K562 (cell line): ENCODE measurements at regions not wholly inside any gene's neighbourhood (a gene's known extent, or its start where the extent isn't known, plus 50 kb on each side); places are given as distances from the start of the nearest gene placed in this dataset.
A peak's percentile ranks its signal among the peaks of the same experiment; 100 is the strongest.

Source experiments
- ATAC-seq: fragments of 200-7000 bp; cut with Tn5 transposase; 3 replicates; pipeline ENCODE4 v1.9.1; 2020; ENCODE audit warnings: moderate library complexity
- BruUV-seq: library from RNA; stranded (reverse); fragments of 400-500 nt; replicated peaks from 2 replicates; lab custom pipeline; 2021; lab: Mats Ljungman, UMichigan
- CTCF ChIA-PET: fragments of 300-600 bp; formaldehyde crosslinking; extraction: SDS; loops from one replicate; lab custom pipeline; 2021; ENCODE audit warnings: low intra/inter-chr PET ratio; lab: Yijun Ruan, JAX
- POLR2A ChIA-PET: fragments of 300-600, 350-650 bp; sonication (Branson Sonifier 250); formaldehyde crosslinking; extraction: SDS; loops from one replicate; lab custom pipeline; 2021; ENCODE audit warnings: antibody characterized with exemption, inconsistent platforms; lab: Yijun Ruan, JAX
- DNase-seq, 4 experiments: peaks; one replicate each; pipeline versions ENCODE4 v3.0.0 to v3.0.0-alpha.2; 2011 to 2018; ENCODE audit warnings: low spot score in 3 of 4, mixed read lengths in 3 of 4; ENCODE audit errors: extremely low read depth in 1 of 4
- FAIRE-seq: peaks from 2 replicates; lab custom pipeline; 2011; peaks lifted over from hg19 to GRCh38; lab: Jason Lieb, UNC
- H2AFZ ChIP-seq: 2 replicates; pipeline ENCODE4 v1.6.0; 2011; ENCODE audit warnings: low read depth, low read length, control low read depth, inconsistent platforms
- H3K27ac ChIP-seq: fragments of 200-600 bp; 3 replicates; pipeline ENCODE4 v1.8.0; 2011; ENCODE audit warnings: low read depth, mild to moderate bottlenecking, control low read depth, inconsistent platforms, low read length, moderate library complexity, mixed read lengths; ENCODE audit errors: extremely low read depth
- H3K27me3 ChIP-seq, 2 experiments: fragments of 300-600 bp in 1 of 2; 2 replicates in 1 of 2; 3 replicates in 1 of 2; pipeline versions ENCODE4 v1.6.0 to v1.8.0; 2011; ENCODE audit warnings: inconsistent platforms in 2 of 2, low read length in 2 of 2, mild to moderate bottlenecking in 1 of 2, mixed read lengths in 1 of 2, moderate library complexity in 1 of 2; ENCODE audit not compliant: control insufficient read depth in 2 of 2, insufficient read depth in 2 of 2
- H3K36me3 ChIP-seq: fragments of 300-600 bp; 3 replicates; pipeline ENCODE4 v1.8.0; 2011; ENCODE audit warnings: mild to moderate bottlenecking, low read length, inconsistent platforms; ENCODE audit not compliant: control insufficient read depth, insufficient read depth
- H3K4me1 ChIP-seq, 2 experiments: fragments of 200-600 bp in 1 of 2; replicated peaks in 1 of 2; 2 replicates in 1 of 2; 3 replicates in 1 of 2; pipeline versions ENCODE4 v1.5.1 to v1.8.0; 2011; ENCODE audit warnings: inconsistent platforms in 2 of 2, low read length in 2 of 2, mild to moderate bottlenecking in 1 of 2, mixed read lengths in 1 of 2, moderate library complexity in 1 of 2; ENCODE audit not compliant: control insufficient read depth in 2 of 2, insufficient read depth in 2 of 2
- H3K4me2 ChIP-seq: 2 replicates; pipeline ENCODE4 v1.6.1; 2011; ENCODE audit warnings: low read length, control low read depth, inconsistent platforms, mixed read lengths; ENCODE audit not compliant: insufficient read depth
- H3K4me3 ChIP-seq: fragments of 200-600 bp; sonication (generic), shearing (Covaris generic); 2 replicates; pipeline ENCODE4 v1.5.1; 2016; ENCODE audit warnings: control low read depth, inconsistent platforms
- H3K79me2 ChIP-seq: fragments of 200-600 bp; 3 replicates; pipeline ENCODE4 v1.8.0; 2011; ENCODE audit warnings: low read length, inconsistent platforms; ENCODE audit not compliant: control insufficient read depth, insufficient read depth
- H3K9ac ChIP-seq, 2 experiments: 2 replicates each; pipeline versions ENCODE4 v1.6.0 to v1.6.1; 2011; ENCODE audit warnings: low read depth in 2 of 2, low read length in 2 of 2, control low read depth in 1 of 2, inconsistent platforms in 1 of 2, mild to moderate bottlenecking in 1 of 2, mixed read lengths in 1 of 2; ENCODE audit not compliant: insufficient read depth in 1 of 2
- H3K9me1 ChIP-seq: one replicate; pipeline ENCODE4 v1.6.0; 2011; ENCODE audit warnings: inconsistent platforms, mild to moderate bottlenecking, low read length, moderate library complexity; ENCODE audit not compliant: control insufficient read depth, insufficient read depth
- H3K9me3 ChIP-seq: replicated peaks from 2 replicates; pipeline ENCODE4 v1.5.1; 2011; ENCODE audit warnings: low read depth, low read length, inconsistent platforms; ENCODE audit not compliant: control insufficient read depth, insufficient read depth
- H4K20me1 ChIP-seq: replicated peaks from 2 replicates; pipeline ENCODE4 v1.6.1; 2011; ENCODE audit warnings: low read length, inconsistent platforms, mixed read lengths; ENCODE audit not compliant: control insufficient read depth, insufficient read depth
- ARID4B ChIP-seq: sonication (generic); formaldehyde crosslinking; IDR thresholded peaks from 2 replicates; pipeline ENCODE4 v1.8.0; 2022; ENCODE audit warnings: mild to moderate bottlenecking, missing genetic modification reagents
- HMGXB4 ChIP-seq: sonication (generic); formaldehyde crosslinking; IDR thresholded peaks from 2 replicates; pipeline ENCODE4 v1.8.1; 2023; ENCODE audit warnings: mild to moderate bottlenecking, missing genetic modification reagents
- MBD2 ChIP-seq: sonication (generic); IDR thresholded peaks from 2 replicates; pipeline ENCODE4 v1.6.1; 2016; ENCODE audit warnings: low read depth, borderline replicate concordance
- MEF2D ChIP-seq: conservative IDR thresholded peaks from 2 replicates; pipeline ENCODE4 v1.6.1; 2016; ENCODE audit warnings: low read depth, missing genetic modification characterization, missing compliant biosample characterization
- NR3C1 ChIP-seq: sonication (generic); formaldehyde crosslinking; IDR thresholded peaks from 2 replicates; pipeline ENCODE4 v1.8.1; 2022; ENCODE audit warnings: missing genetic modification reagents
- RBM17 ChIP-seq: fragments of 200-400 bp; formaldehyde crosslinking; IDR thresholded peaks from 2 replicates; pipeline ENCODE4 v1.6.1; 2017; ENCODE audit warnings: low read depth, mild to moderate bottlenecking, low read length, borderline replicate concordance
- ZKSCAN1 ChIP-seq: fragments of 150-350 bp; IDR thresholded peaks from 2 replicates; pipeline ENCODE4 v1.6.1; 2016; ENCODE audit warnings: low read depth, low read length
- ZZZ3 ChIP-seq: fragments of 450-650 bp; IDR thresholded peaks from 2 replicates; pipeline ENCODE4 v1.6.1; 2016; ENCODE audit warnings: antibody characterized with exemption, mild to moderate bottlenecking, moderate library complexity
- in situ Hi-C: fragments of 300-500 bp; cut with MboI; formaldehyde crosslinking; loops from 4 replicates; pipeline ENCODE4 v1.15.0; 2018; ENCODE audit warnings: inconsistent platforms, mixed read lengths
- intact Hi-C: fragments of 100-400 bp; cut with micrococcal nuclease; formaldehyde crosslinking; loops from 2 replicates; pipeline ENCODE4 v1.14.2; 2022
- TF ChIP-seq, protein P1 (sequence below): fragments of 450-650 bp; IDR thresholded peaks from 2 replicates; pipeline ENCODE4 v1.6.1; 2017; ENCODE audit warnings: mild to moderate bottlenecking, moderate library complexity

DNA sequence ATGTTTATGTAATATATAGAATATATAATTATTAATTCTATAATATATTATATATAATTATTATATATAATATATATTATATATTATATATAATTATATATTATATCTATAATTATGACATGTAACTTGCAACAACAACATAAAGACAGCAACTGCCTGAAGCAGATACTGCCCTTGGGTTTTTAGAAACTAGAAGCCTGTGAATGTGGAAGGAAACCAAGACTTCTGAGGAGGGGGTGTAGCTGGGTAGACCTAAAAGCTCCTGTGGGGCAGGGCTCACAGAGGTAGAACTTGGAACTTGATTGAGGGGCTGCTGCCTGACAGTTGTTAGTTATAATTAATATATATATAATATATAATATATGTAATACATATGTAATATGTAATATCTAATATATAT, 167.2 kb upstream of the SLIT2 start:
- no peaks in the 10 kb centered on the region for H3K27me3 ChIP-seq
- H3K9me3 ChIP-seq = 0 out of 2 replicates have a peak, but pooled peaks cover 1% of the 10 kb centered on the region
- no peak for TF ChIP-seq ZZZ3
- no peak for TF ChIP-seq MBD2
- TF ChIP-seq RBM17 = no peak
- TF ChIP-seq NR3C1 (CRISPR knock-in tag) = no peak
- no peak for TF ChIP-seq ARID4B (CRISPR knock-in tag)
- TF ChIP-seq ZKSCAN1 = no peak
- no peak for TF ChIP-seq HMGXB4 (CRISPR knock-in tag)
- TF ChIP-seq, protein P1, sequence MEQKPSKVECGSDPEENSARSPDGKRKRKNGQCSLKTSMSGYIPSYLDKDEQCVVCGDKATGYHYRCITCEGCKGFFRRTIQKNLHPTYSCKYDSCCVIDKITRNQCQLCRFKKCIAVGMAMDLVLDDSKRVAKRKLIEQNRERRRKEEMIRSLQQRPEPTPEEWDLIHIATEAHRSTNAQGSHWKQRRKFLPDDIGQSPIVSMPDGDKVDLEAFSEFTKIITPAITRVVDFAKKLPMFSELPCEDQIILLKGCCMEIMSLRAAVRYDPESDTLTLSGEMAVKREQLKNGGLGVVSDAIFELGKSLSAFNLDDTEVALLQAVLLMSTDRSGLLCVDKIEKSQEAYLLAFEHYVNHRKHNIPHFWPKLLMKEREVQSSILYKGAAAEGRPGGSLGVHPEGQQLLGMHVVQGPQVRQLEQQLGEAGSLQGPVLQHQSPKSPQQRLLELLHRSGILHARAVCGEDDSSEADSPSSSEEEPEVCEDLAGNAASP = no peak
- TF ChIP-seq MEF2D (tag) = no peak
- no peak overlapping the region for H3K4me2 ChIP-seq
- H3K4me3 ChIP-seq = no peak overlapping the region
- no peaks in the 10 kb centered on the region for H3K9me1 ChIP-seq
- H2AFZ ChIP-seq = no peak overlapping the region
- in situ Hi-C loops (no loop called here), intact Hi-C loops (no loop called here)
- no peaks in the 10 kb centered on the region for H3K79me2 ChIP-seq
- ATAC-seq (no peak), FAIRE-seq (no peak), DNase-seq (peak in 2 of 4 experiments; percentile 9 to 13)
- no peak overlapping the region for H3K9ac ChIP-seq
- H3K36me3 ChIP-seq = no peaks in the 10 kb centered on the region
- BruUV-seq = no TSS peak
- CTCF ChIA-PET = no interaction called here
- H3K4me1 ChIP-seq = no peaks in the 10 kb centered on the region
- no peak overlapping the region for H3K27ac ChIP-seq
- no peaks in the 10 kb centered on the region for H4K20me1 ChIP-seq
- POLR2A ChIA-PET = no interaction called here
